ENCODE measurements at regions not wholly inside any gene's neighbourhood (a gene's known extent, or its start where the extent isn't known, plus 50 kb on each side); places are given as distances from the start of the nearest gene placed in this dataset.

DNA sequence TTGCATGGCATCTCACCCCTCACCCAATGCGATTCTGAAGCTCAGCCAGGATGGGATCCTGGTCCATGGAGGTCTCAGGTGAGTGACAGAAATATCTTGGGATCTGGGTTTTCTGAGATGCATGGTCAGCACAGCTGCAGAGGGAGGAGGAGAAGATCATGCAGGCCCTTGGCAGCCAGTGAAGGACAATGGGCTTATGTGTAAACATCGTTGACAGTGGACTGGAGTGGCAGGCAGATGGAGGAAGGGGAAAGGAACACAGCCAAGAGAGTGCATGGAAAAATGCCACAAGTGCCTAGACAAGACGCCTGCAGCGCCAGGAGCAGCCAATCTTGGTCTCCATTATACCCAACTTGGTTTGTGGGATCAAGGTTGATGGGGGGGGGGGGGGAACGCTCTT lies 347.9 kb downstream of the MCTP2 start (continued):
- TF ChIP-seq TEAD1 (CRISPR knock-in tag; IDR thresholded peaks at IDR 0.05), result no peak
- TF ChIP-seq, protein P1, sequence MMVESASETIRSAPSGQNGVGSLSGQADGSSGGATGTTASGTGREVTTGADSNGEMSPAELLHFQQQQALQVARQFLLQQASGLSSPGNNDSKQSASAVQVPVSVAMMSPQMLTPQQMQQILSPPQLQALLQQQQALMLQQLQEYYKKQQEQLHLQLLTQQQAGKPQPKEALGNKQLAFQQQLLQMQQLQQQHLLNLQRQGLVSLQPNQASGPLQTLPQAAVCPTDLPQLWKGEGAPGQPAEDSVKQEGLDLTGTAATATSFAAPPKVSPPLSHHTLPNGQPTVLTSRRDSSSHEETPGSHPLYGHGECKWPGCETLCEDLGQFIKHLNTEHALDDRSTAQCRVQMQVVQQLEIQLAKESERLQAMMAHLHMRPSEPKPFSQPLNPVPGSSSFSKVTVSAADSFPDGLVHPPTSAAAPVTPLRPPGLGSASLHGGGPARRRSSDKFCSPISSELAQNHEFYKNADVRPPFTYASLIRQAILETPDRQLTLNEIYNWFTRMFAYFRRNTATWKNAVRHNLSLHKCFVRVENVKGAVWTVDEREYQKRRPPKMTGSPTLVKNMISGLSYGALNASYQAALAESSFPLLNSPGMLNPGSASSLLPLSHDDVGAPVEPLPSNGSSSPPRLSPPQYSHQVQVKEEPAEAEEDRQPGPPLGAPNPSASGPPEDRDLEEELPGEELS (CRISPR knock-in tag; IDR thresholded peaks at IDR 0.05), result no peak

DNA sequence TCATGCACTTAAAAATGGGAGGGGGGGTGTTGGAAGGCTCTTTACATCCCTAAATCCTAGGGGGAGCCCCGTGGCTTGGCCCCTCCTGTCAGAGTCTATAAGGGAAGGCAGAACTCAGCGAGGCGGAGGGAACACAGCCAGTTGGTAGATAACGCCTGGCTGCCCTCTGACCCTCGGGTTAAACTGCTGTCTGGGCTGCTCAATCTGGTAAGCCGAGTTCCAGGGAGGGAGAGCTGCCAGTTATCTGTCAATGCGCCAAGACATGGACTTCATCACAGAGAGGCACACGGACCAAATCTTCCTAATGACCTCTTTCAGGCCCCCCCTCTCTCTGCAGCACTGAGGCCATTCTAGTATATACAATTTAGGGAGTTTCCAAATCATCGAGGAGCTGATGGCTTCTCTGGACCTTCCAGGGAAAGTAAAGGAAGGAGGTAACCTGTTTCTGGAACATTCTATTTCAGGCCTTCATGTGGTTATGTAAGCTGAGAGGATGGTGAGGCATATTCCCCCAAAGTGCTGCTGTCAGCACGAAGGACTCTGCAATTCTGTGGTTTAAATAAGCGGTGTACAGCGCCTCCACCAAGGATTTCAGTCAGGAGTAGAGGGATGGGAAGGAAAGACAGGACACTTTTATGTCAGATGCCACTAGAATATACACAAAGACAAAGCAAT lies 349.0 kb downstream of the MCTP2 start:
- no peaks in the 10 kb centered on the region for H3K9me3 Mint-ChIP-seq
- TF ChIP-seq, protein P2, sequence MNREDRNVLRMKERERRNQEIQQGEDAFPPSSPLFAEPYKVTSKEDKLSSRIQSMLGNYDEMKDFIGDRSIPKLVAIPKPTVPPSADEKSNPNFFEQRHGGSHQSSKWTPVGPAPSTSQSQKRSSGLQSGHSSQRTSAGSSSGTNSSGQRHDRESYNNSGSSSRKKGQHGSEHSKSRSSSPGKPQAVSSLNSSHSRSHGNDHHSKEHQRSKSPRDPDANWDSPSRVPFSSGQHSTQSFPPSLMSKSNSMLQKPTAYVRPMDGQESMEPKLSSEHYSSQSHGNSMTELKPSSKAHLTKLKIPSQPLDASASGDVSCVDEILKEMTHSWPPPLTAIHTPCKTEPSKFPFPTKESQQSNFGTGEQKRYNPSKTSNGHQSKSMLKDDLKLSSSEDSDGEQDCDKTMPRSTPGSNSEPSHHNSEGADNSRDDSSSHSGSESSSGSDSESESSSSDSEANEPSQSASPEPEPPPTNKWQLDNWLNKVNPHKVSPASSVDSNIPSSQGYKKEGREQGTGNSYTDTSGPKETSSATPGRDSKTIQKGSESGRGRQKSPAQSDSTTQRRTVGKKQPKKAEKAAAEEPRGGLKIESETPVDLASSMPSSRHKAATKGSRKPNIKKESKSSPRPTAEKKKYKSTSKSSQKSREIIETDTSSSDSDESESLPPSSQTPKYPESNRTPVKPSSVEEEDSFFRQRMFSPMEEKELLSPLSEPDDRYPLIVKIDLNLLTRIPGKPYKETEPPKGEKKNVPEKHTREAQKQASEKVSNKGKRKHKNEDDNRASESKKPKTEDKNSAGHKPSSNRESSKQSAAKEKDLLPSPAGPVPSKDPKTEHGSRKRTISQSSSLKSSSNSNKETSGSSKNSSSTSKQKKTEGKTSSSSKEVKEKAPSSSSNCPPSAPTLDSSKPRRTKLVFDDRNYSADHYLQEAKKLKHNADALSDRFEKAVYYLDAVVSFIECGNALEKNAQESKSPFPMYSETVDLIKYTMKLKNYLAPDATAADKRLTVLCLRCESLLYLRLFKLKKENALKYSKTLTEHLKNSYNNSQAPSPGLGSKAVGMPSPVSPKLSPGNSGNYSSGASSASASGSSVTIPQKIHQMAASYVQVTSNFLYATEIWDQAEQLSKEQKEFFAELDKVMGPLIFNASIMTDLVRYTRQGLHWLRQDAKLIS (CRISPR knock-in tag; IDR thresholded peaks at IDR 0.05; ENCODE audit: borderline replicate concordance), result no peak
- TF ChIP-seq, protein P3, sequence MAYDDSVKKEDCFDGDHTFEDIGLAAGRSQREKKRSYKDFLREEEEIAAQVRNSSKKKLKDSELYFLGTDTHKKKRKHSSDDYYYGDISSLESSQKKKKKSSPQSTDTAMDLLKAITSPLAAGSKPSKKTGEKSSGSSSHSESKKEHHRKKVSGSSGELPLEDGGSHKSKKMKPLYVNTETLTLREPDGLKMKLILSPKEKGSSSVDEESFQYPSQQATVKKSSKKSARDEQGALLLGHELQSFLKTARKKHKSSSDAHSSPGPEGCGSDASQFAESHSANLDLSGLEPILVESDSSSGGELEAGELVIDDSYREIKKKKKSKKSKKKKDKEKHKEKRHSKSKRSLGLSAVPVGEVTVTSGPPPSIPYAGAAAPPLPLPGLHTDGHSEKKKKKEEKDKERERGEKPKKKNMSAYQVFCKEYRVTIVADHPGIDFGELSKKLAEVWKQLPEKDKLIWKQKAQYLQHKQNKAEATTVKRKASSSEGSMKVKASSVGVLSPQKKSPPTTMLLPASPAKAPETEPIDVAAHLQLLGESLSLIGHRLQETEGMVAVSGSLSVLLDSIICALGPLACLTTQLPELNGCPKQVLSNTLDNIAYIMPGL (CRISPR knock-in tag; IDR thresholded peaks at IDR 0.05), result no peak
- no peak for TF ChIP-seq MYBL2 (CRISPR knock-in tag; IDR thresholded peaks at IDR 0.05)
- TF ChIP-seq SMAD3 (CRISPR knock-in tag; IDR thresholded peaks at IDR 0.05; ENCODE audit: borderline replicate concordance), result no peak
- TF ChIP-seq, protein P4, sequence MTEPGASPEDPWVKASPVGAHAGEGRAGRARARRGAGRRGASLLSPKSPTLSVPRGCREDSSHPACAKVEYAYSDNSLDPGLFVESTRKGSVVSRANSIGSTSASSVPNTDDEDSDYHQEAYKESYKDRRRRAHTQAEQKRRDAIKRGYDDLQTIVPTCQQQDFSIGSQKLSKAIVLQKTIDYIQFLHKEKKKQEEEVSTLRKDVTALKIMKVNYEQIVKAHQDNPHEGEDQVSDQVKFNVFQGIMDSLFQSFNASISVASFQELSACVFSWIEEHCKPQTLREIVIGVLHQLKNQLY (CRISPR knock-in tag; IDR thresholded peaks at IDR 0.05), result no peak
- TF ChIP-seq ZNF671 (CRISPR knock-in tag; IDR thresholded peaks at IDR 0.05), result no peak
- TF ChIP-seq, protein P1 (CRISPR knock-in tag; IDR thresholded peaks at IDR 0.05), result no peak
- TF ChIP-seq TEAD4 (CRISPR knock-in tag; IDR thresholded peaks at IDR 0.05), result no peak
- no peaks in the 10 kb centered on the region for H3K27me3 Mint-ChIP-seq (ENCODE audit: low read depth)
- H3K27ac Mint-ChIP-seq, result no peak overlapping the region
- H3K36me3 Mint-ChIP-seq, result no peaks in the 10 kb centered on the region
- H3K4me3 Mint-ChIP-seq, result no peak overlapping the region
- ATAC-seq, result no peak
- DNase-seq (ENCODE audit: low spot score), result no peak
- H3K4me1 Mint-ChIP-seq, result peaks cover 19% of the 10 kb centered on the region
- ChIA-PET POLR2A (no interaction called here), CTCF (interaction anchor here (1.1 to 4.4 kb wide), 2 partner anchors 90 to 444 kb away, joined by 3 to 39 read pairs; no protein-coding TSS in a partner anchor)

DNA sequence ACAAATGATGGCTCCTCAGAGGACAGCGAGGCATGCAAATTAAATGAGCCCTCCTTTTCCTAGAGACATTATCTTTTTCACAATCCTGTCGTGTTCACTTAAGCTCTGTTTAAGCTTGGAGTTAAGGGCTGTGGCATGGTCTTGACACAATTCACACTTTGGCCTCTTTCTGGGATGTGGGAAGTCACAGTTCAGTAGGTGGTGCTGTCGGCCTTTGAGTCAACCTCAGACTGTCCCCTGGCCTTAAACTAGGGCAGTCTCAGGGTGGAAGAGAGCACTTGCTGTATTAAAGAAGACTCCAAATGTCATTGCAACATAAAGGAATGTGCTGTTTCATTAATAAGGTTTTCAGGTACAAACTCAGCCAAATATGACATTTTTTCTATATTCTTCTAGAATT lies 351.0 kb downstream of the MCTP2 start:
- ChIA-PET POLR2A (no interaction called here), CTCF (interaction anchor here (0.6 to 4.4 kb wide), 13 partner anchors 10 to 678 kb away, joined by 3 to 39 read pairs (median 4); no protein-coding TSS in a partner anchor)
- no peaks in the 10 kb centered on the region for H3K27me3 Mint-ChIP-seq (ENCODE audit: low read depth)
- no peak overlapping the region for H3K4me3 Mint-ChIP-seq
- TF ChIP-seq TEAD1 (CRISPR knock-in tag; IDR thresholded peaks at IDR 0.05), result no peak
- no peak for TF ChIP-seq PRRX2 (CRISPR knock-in tag; IDR thresholded peaks at IDR 0.05)
- no peak for TF ChIP-seq ZNF423 (CRISPR knock-in tag; IDR thresholded peaks at IDR 0.05)
- no peak for TF ChIP-seq IRF2 (CRISPR knock-in tag; IDR thresholded peaks at IDR 0.05; ENCODE audit: borderline replicate concordance, low read depth)
- no peak for TF ChIP-seq NR3C1 (CRISPR knock-in tag; conservative IDR thresholded peaks at IDR 0.05; ENCODE audit: low read depth)
- TF ChIP-seq, protein P5, sequence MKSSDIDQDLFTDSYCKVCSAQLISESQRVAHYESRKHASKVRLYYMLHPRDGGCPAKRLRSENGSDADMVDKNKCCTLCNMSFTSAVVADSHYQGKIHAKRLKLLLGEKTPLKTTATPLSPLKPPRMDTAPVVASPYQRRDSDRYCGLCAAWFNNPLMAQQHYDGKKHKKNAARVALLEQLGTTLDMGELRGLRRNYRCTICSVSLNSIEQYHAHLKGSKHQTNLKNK (CRISPR knock-in tag; IDR thresholded peaks at IDR 0.05), result no peak
- no peaks in the 10 kb centered on the region for H3K9me3 Mint-ChIP-seq
- H3K36me3 Mint-ChIP-seq, result no peaks in the 10 kb centered on the region
- peak; percentile 54 for DNase-seq (ENCODE audit: low spot score)
- no peak overlapping the region for H3K27ac Mint-ChIP-seq
- peak; percentile 95 for ATAC-seq
- H3K4me1 Mint-ChIP-seq, result peaks cover 20% of the 10 kb centered on the region
